H1 (cell line): ENCODE measurements at regions not wholly inside any gene's neighbourhood (a gene's known extent, or its start where the extent isn't known, plus 50 kb on each side); places are given as distances from the start of the nearest gene placed in this dataset.

ENCODE experiments used
- CTCF ChIA-PET: fragments of 300-600 bp; sonication (Branson Sonifier 250); formaldehyde crosslinking; loops from one replicate; lab custom pipeline; 2021; ENCODE audit not compliant: partially characterized antibody; lab: Charles Lee
- POLR2A ChIA-PET: fragments of 300-600 bp; sonication (Branson Sonifier 250); formaldehyde crosslinking; loops from one replicate; lab custom pipeline; 2021; ENCODE audit warnings: inconsistent platforms; ENCODE audit not compliant: partially characterized antibody; lab: Charles Lee
- DNase-seq, 2 experiments: peaks; one replicate each; pipeline versions ENCODE4 v3.0.0 to v3.0.0-alpha.2; 2010 to 2022; ENCODE audit warnings: low spot score in 2 of 2, low read depth in 1 of 2, mixed read lengths in 1 of 2
- FAIRE-seq: peaks from 2 replicates; lab custom pipeline; 2011; peaks lifted over from hg19 to GRCh38; lab: Jason Lieb, UNC
- H2AFZ ChIP-seq: 2 replicates; pipeline ENCODE4 v1.8.1; 2012; ENCODE audit warnings: low read length, inconsistent platforms
- H2AK5ac ChIP-seq: 2 replicates; pipeline ENCODE4 v1.6.1; 2013; ENCODE audit warnings: low read depth, low read length
- H2BK120ac ChIP-seq: replicated peaks from 2 replicates; pipeline ENCODE3; 2013; ENCODE audit warnings: low read depth, low read length, inconsistent platforms
- H2BK12ac ChIP-seq: 2 replicates; pipeline ENCODE4 v1.6.1; 2013; ENCODE audit warnings: low read depth, low read length
- H2BK15ac ChIP-seq: 2 replicates; pipeline ENCODE4 v1.6.1; 2013; ENCODE audit warnings: low read length
- H2BK20ac ChIP-seq: 2 replicates; pipeline ENCODE4 v1.6.1; 2013; ENCODE audit warnings: low read length
- H2BK5ac ChIP-seq: 2 replicates; pipeline ENCODE4 v1.6.1; 2013; ENCODE audit warnings: low read depth, low read length
- H3K14ac ChIP-seq: 2 replicates; pipeline ENCODE4 v1.6.1; 2013; ENCODE audit warnings: inconsistent platforms; ENCODE audit not compliant: insufficient read length
- H3K18ac ChIP-seq: 2 replicates; pipeline ENCODE4 v1.6.1; 2013; ENCODE audit warnings: low read length; ENCODE audit errors: extremely low read depth
- H3K23ac ChIP-seq: 2 replicates; pipeline ENCODE4 v1.6.1; 2013; ENCODE audit warnings: inconsistent platforms; ENCODE audit not compliant: insufficient read length
- H3K23me2 ChIP-seq: 2 replicates; pipeline ENCODE4 v1.6.1; 2013; ENCODE audit warnings: low read depth, low read length
- H3K27ac ChIP-seq: 2 replicates; pipeline ENCODE4 v1.6.1; 2011; ENCODE audit warnings: low read depth, low read length, inconsistent platforms
- H3K27me3 ChIP-seq, 4 experiments: replicated peaks in 1 of 4; 1 replicate in 1 of 4; 2 replicates in 3 of 4; pipeline versions ENCODE4 v1.6.1 to v1.8.1; 2011 to 2013; ENCODE audit warnings: low read length in 3 of 4, mild to moderate bottlenecking in 3 of 4, inconsistent platforms in 2 of 4, mixed read lengths in 2 of 4, moderate library complexity in 1 of 4; ENCODE audit not compliant: control insufficient read depth in 3 of 4, insufficient read depth in 3 of 4; ENCODE audit errors: extremely low read depth in 1 of 4
- H3K36me3 ChIP-seq, 4 experiments: 2 replicates each; pipeline versions ENCODE4 v1.6.1 to v1.8.1; 2011 to 2013; ENCODE audit warnings: mild to moderate bottlenecking in 4 of 4, low read length in 3 of 4, moderate library complexity in 2 of 4, control low read depth in 1 of 4, inconsistent platforms in 1 of 4; ENCODE audit not compliant: insufficient read depth in 4 of 4, control insufficient read depth in 2 of 4
- H3K4ac ChIP-seq: replicated peaks from 2 replicates; pipeline ENCODE3; 2013; ENCODE audit warnings: low read length, low read depth, mixed read lengths, inconsistent platforms; ENCODE audit not compliant: insufficient read length
- H3K4me1 ChIP-seq, 4 experiments: replicated peaks in 1 of 4; 1 replicate in 1 of 4; 2 replicates in 3 of 4; pipeline versions ENCODE4 v1.6.1 to v1.8.1; 2011 to 2013; ENCODE audit warnings: low read length in 3 of 4, inconsistent platforms in 2 of 4, mixed read lengths in 1 of 4; ENCODE audit not compliant: insufficient read depth in 4 of 4, control insufficient read depth in 3 of 4
- H3K4me2 ChIP-seq, 2 experiments: 2 replicates each; pipeline versions ENCODE4 v1.6.1 to v1.8.1; 2011 to 2013; ENCODE audit warnings: low read depth in 2 of 2, low read length in 2 of 2, control low read depth in 1 of 2, inconsistent platforms in 1 of 2, mild to moderate bottlenecking in 1 of 2; ENCODE audit not compliant: insufficient read depth in 1 of 2
- H3K4me3 ChIP-seq, 4 experiments: fragments of 200-600, 300-600 bp in 1 of 4; sonication (generic), shearing (Covaris generic), sonication (Bioruptor Twin) in 1 of 4; 2 replicates each; pipeline versions ENCODE4 v1.5.1 to v1.8.1; 2011 to 2016; ENCODE audit warnings: low read length in 4 of 4, low read depth in 3 of 4, control low read depth in 2 of 4, inconsistent platforms in 2 of 4, mild to moderate bottlenecking in 2 of 4, mixed read lengths in 1 of 4, moderate library complexity in 1 of 4; ENCODE audit not compliant: insufficient read depth in 2 of 4; ENCODE audit errors: extremely low read depth in 1 of 4
- H3K56ac ChIP-seq: replicated peaks from 2 replicates; pipeline ENCODE3; 2013; ENCODE audit warnings: low read depth, mild to moderate bottlenecking, mixed read lengths, low read length, inconsistent platforms; ENCODE audit not compliant: insufficient read length
- H3K79me1 ChIP-seq: 2 replicates; pipeline ENCODE4 v1.6.1; 2013; ENCODE audit warnings: low read depth, low read length, control low read depth
- H3K79me2 ChIP-seq, 2 experiments: 2 replicates each; pipeline versions ENCODE4 v1.6.1 to v1.8.1; 2012 to 2013; ENCODE audit warnings: low read length in 2 of 2, mild to moderate bottlenecking in 2 of 2, inconsistent platforms in 1 of 2; ENCODE audit not compliant: insufficient read depth in 2 of 2, control insufficient read depth in 1 of 2
- H3K9ac ChIP-seq, 4 experiments: replicated peaks in 1 of 4; 1 replicate in 1 of 4; 2 replicates in 3 of 4; pipeline versions ENCODE4 v1.6.1 to v1.8.1; 2011 to 2013; ENCODE audit warnings: low read depth in 3 of 4, low read length in 3 of 4, control low read depth in 2 of 4, mild to moderate bottlenecking in 2 of 4, moderate library complexity in 2 of 4, inconsistent platforms in 1 of 4; ENCODE audit errors: extremely low read depth in 1 of 4
- H3K9me3 ChIP-seq, 2 experiments: 2 replicates each; pipeline versions ENCODE4 v1.6.1 to v1.8.1; 2012 to 2013; ENCODE audit warnings: mild to moderate bottlenecking in 2 of 2, moderate library complexity in 2 of 2, control low read depth in 1 of 2, inconsistent platforms in 1 of 2, low read depth in 1 of 2, low read length in 1 of 2, mixed read lengths in 1 of 2; ENCODE audit not compliant: insufficient read depth in 2 of 2
- H4K20me1 ChIP-seq, 2 experiments: replicated peaks in 1 of 2; 2 replicates each; pipeline versions ENCODE3 to v1.8.1; 2011 to 2013; ENCODE audit warnings: inconsistent platforms in 2 of 2, low read length in 2 of 2, mild to moderate bottlenecking in 1 of 2; ENCODE audit not compliant: insufficient read depth in 2 of 2, control insufficient read depth in 1 of 2
- H4K5ac ChIP-seq: 2 replicates; pipeline ENCODE4 v1.6.1; 2013; ENCODE audit warnings: low read length, low read depth, mixed read lengths, inconsistent platforms; ENCODE audit not compliant: insufficient read length
- H4K8ac ChIP-seq: 2 replicates; pipeline ENCODE4 v1.8.0; 2013; ENCODE audit warnings: mild to moderate bottlenecking, moderate library complexity, low read length, inconsistent platforms; ENCODE audit not compliant: insufficient read depth; ENCODE audit errors: extremely low read depth
- H4K91ac ChIP-seq: replicated peaks from 2 replicates; pipeline ENCODE3; 2013; ENCODE audit warnings: low read length, mixed read lengths, inconsistent platforms; ENCODE audit not compliant: insufficient read length
- ATF2 ChIP-seq: IDR thresholded peaks from 2 replicates; pipeline ENCODE4 v1.6.1; 2012; ENCODE audit warnings: low read length, inconsistent platforms
- ATF3 ChIP-seq: IDR thresholded peaks from 2 replicates; pipeline ENCODE4 v1.6.1; 2011; ENCODE audit warnings: low read depth, mild to moderate bottlenecking, low read length; ENCODE audit not compliant: insufficient read depth
- CHD1 ChIP-seq: IDR thresholded peaks from 2 replicates; pipeline ENCODE4 v1.6.1; 2012; ENCODE audit warnings: low read depth, low read length, improper control_type of control experiment
- EGR1 ChIP-seq: IDR thresholded peaks from 2 replicates; pipeline ENCODE4 v1.6.1; 2011; ENCODE audit warnings: low read depth, low read length, borderline replicate concordance
- EZH2 ChIP-seq: fragments of 200-600 bp; sonication (generic); IDR thresholded peaks from 2 replicates; pipeline ENCODE4 v1.7.1; 2012; ENCODE audit warnings: low read depth, mild to moderate bottlenecking, moderate library complexity, low read length, inconsistent platforms; ENCODE audit not compliant: severe bottlenecking
- PHF8 ChIP-seq: fragments of 200-600 bp; sonication (generic); conservative IDR thresholded peaks from 2 replicates; pipeline ENCODE4 v1.7.1; 2012; ENCODE audit warnings: low read depth, mild to moderate bottlenecking, inconsistent platforms, low read length, moderate library complexity
- POLR2AphosphoS5 ChIP-seq: IDR thresholded peaks from 2 replicates; pipeline ENCODE4 v1.6.1; 2011; ENCODE audit warnings: low read depth, low read length
- RFX5 ChIP-seq: IDR thresholded peaks from 2 replicates; pipeline ENCODE4 v1.6.1; 2011; ENCODE audit warnings: low read depth, low read length, improper control_type of control experiment, borderline replicate concordance
- SIRT6 ChIP-seq: IDR thresholded peaks from one replicate; pipeline ENCODE4 v1.7.1; 2012; ENCODE audit warnings: low read length, inconsistent platforms
- SIX5 ChIP-seq: IDR thresholded peaks from 2 replicates; pipeline ENCODE4 v1.6.1; 2011; ENCODE audit warnings: mild to moderate bottlenecking, low read depth, low read length
- SUZ12 ChIP-seq: fragments of 200-600 bp; sonication (generic); IDR thresholded peaks from 2 replicates; pipeline ENCODE4 v1.6.1; 2012; ENCODE audit warnings: mild to moderate bottlenecking, inconsistent platforms, low read length, moderate library complexity, mixed read lengths
- TAF7 ChIP-seq: optimal IDR thresholded peaks from 2 replicates; pipeline ENCODE3; 2011; ENCODE audit warnings: low read depth, mild to moderate bottlenecking, inconsistent platforms, low read length, moderate library complexity, borderline replicate concordance
- TBP ChIP-seq: IDR thresholded peaks from 2 replicates; pipeline ENCODE4 v1.6.1; 2011; ENCODE audit warnings: low read depth, low read length, improper control_type of control experiment

DNA sequence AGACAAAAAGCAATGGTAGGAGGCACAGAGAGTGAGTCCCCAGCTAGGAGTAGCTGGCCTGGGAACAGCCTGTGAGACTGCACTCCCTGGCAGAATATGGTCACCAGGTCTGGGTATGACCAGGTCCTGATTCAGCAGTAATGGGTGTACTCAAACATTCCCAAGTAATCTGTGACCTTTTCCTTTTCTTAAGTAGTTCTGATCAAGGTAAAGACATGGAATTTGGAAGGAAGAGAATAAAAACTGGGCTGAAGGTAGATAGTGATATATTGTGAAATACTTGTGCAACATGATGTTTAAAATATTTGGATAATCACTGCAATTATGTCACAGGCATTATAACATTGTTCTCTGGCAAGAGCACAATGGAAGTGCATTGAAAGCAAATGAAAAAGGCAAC, 147.2 kb upstream of the DPYD start:
- no peak overlapping the region for H3K14ac ChIP-seq

More for the DNA sequence above, 147.2 kb upstream of the DPYD start:
- H4K91ac ChIP-seq, result no peak overlapping the region
- no peaks in the 10 kb centered on the region for H3K79me1 ChIP-seq
- no peak overlapping the region for H2BK15ac ChIP-seq
- no peak overlapping the region for H3K18ac ChIP-seq
- H3K4me3 ChIP-seq, result no peak overlapping the region
- H4K20me1 ChIP-seq, result no peaks in the 10 kb centered on the region
- no peak overlapping the region for H4K8ac ChIP-seq
- H3K27ac ChIP-seq, result no peak overlapping the region
- H3K36me3 ChIP-seq, result no peaks in the 10 kb centered on the region
- H2BK120ac ChIP-seq, result no peak overlapping the region
- no peak overlapping the region for H2AK5ac ChIP-seq
- POLR2A ChIA-PET, result no interaction called here
- no peaks in the 10 kb centered on the region for H3K9me3 ChIP-seq
- no peak for TF ChIP-seq SIX5
- TF ChIP-seq EGR1, result no peak
- TF ChIP-seq SUZ12, result no peak
- no peak for TF ChIP-seq ATF3
- TF ChIP-seq RFX5, result no peak
- no peak for TF ChIP-seq CHD1
- TF ChIP-seq POLR2AphosphoS5, result no peak
- no peak for TF ChIP-seq EZH2
- TF ChIP-seq TAF7, result no peak
- TF ChIP-seq ATF2, result no peak
- no peak for TF ChIP-seq PHF8
- no peak for TF ChIP-seq TBP
- no peak for TF ChIP-seq SIRT6
- no peaks in the 10 kb centered on the region for H3K79me2 ChIP-seq
- no peak for DNase-seq
- FAIRE-seq, result no peak
- H2BK20ac ChIP-seq, result no peak overlapping the region
- no peak overlapping the region for H2BK12ac ChIP-seq
- no peaks in the 10 kb centered on the region for H3K27me3 ChIP-seq
- no peak overlapping the region for H3K23ac ChIP-seq
- no peak overlapping the region for H4K5ac ChIP-seq
- H3K23me2 ChIP-seq, result no peaks in the 10 kb centered on the region
- H3K4me2 ChIP-seq, result no peak overlapping the region
- no peak overlapping the region for H2AFZ ChIP-seq
- H2BK5ac ChIP-seq, result no peak overlapping the region
- no peak overlapping the region for H3K4ac ChIP-seq
- H3K4me1 ChIP-seq, result peaks cover 0 to 3% (median 0%) of the 10 kb centered on the region in 4 experiments; a peak in 1 of 7 replicates
- CTCF ChIA-PET, result no interaction called here
- H3K9ac ChIP-seq, result no peak overlapping the region
- no peak overlapping the region for H3K56ac ChIP-seq
